ENCODE measurements at regions not wholly inside any gene's neighbourhood (a gene's known extent, or its start where the extent isn't known, plus 50 kb on each side); places are given as distances from the start of the nearest gene placed in this dataset.

- no peak for DNase-seq (ENCODE audit: extremely low read depth, low read depth, low spot score)
Measured at GRCh38 chr2:146235158-146235557, 1609.7 kb upstream of the ACVR2A start.

- DNase-seq (ENCODE audit: extremely low read depth, low read depth, low spot score), result no peak
Measured at GRCh38 chr2:146229508-146230155, 1615.2 kb upstream of the ACVR2A start.

- no peak for DNase-seq (ENCODE audit: extremely low read depth, low read depth, low spot score)
Measured at GRCh38 chr2:146228466-146229058, 1616.3 kb upstream of the ACVR2A start.

- no peak for DNase-seq (ENCODE audit: extremely low read depth, low read depth, low spot score)
Measured at GRCh38 chr2:146228020-146228393, 1616.8 kb upstream of the ACVR2A start.

GRCh38 chr2:146227152-146228019 lies 1617.4 kb upstream of the ACVR2A start:
- DNase-seq (ENCODE audit: extremely low read depth, low read depth, low spot score), result no peak

- no peak for DNase-seq (ENCODE audit: extremely low read depth, low read depth, low spot score)
Measured at GRCh38 chr2:146226077-146226476, 1618.8 kb upstream of the ACVR2A start.

- no peak for DNase-seq (ENCODE audit: extremely low read depth, low read depth, low spot score)
Measured at GRCh38 chr2:146221826-146222225, 1623.0 kb upstream of the ACVR2A start.

GRCh38 chr2:146220957-146221356 lies 1623.9 kb upstream of the ACVR2A start:
- no peak for DNase-seq (ENCODE audit: extremely low read depth, low read depth, low spot score)

- DNase-seq (ENCODE audit: extremely low read depth, low read depth, low spot score), result no peak
Measured at GRCh38 chr2:146214394-146214929, 1630.4 kb upstream of the ACVR2A start.

GRCh38 chr2:146213674-146214073 lies 1631.2 kb upstream of the ACVR2A start:
- no peak for DNase-seq (ENCODE audit: extremely low read depth, low read depth, low spot score)

- DNase-seq (ENCODE audit: extremely low read depth, low read depth, low spot score), result no peak
Measured at GRCh38 chr2:146212602-146213001, 1632.2 kb upstream of the ACVR2A start.

GRCh38 chr2:146209842-146210275 lies 1635.0 kb upstream of the ACVR2A start:
- no peak for DNase-seq (ENCODE audit: extremely low read depth, low read depth, low spot score)

- DNase-seq (ENCODE audit: extremely low read depth, low read depth, low spot score), result no peak
Measured at GRCh38 chr2:146207901-146208300, 1636.9 kb upstream of the ACVR2A start.

- no peak for DNase-seq (ENCODE audit: extremely low read depth, low read depth, low spot score)
Measured at GRCh38 chr2:146207417-146207816, 1637.4 kb upstream of the ACVR2A start.

- DNase-seq (ENCODE audit: extremely low read depth, low read depth, low spot score), result no peak
Measured at GRCh38 chr2:146203064-146203624, 1641.7 kb upstream of the ACVR2A start.

- DNase-seq (ENCODE audit: extremely low read depth, low read depth, low spot score), result no peak
Measured at GRCh38 chr2:146193619-146194018, 1651.2 kb upstream of the ACVR2A start.

- no peak for DNase-seq (ENCODE audit: extremely low read depth, low read depth, low spot score)
Measured at GRCh38 chr2:146189541-146189940, 1655.3 kb upstream of the ACVR2A start.

- no peak for DNase-seq (ENCODE audit: extremely low read depth, low read depth, low spot score)
Measured at GRCh38 chr2:146173934-146174333, 1654.0 kb upstream of the ZEB2 start.

- DNase-seq (ENCODE audit: extremely low read depth, low read depth, low spot score), result no peak
Measured at GRCh38 chr2:146161256-146161882, 1641.5 kb upstream of the ZEB2 start.

- no peak for DNase-seq (ENCODE audit: extremely low read depth, low read depth, low spot score)
Measured at GRCh38 chr2:146158072-146158674, 1638.3 kb upstream of the ZEB2 start.

Data from glomerular endothelial cell (primary cell).